Endothelial cell of umbilical vein (primary cell): ENCODE measurements at regions not wholly inside any gene's neighbourhood (a gene's known extent, or its start where the extent isn't known, plus 50 kb on each side); places are given as distances from the start of the nearest gene placed in this dataset.
A peak's percentile ranks its signal among the peaks of the same experiment; 100 is the strongest.

Experiments
- BruUV-seq: library from RNA; stranded (reverse); fragments of 400-500 nt; replicated peaks from 2 replicates; lab custom pipeline; 2021; lab: Mats Ljungman, UMichigan
- CTCF ChIA-PET: fragments of 300-600, 350-600 bp; sonication (Branson Sonifier 250); formaldehyde crosslinking; loops from one replicate; lab custom pipeline; 2021; ENCODE audit warnings: antibody characterized with exemption, inconsistent platforms; lab: Charles Lee
- POLR2A ChIA-PET: fragments of 300-600, 350-600 bp; sonication (Branson Sonifier 250); formaldehyde crosslinking; loops from one replicate; lab custom pipeline; 2021; ENCODE audit warnings: antibody characterized with exemption, inconsistent platforms; lab: Charles Lee
- DNase-seq: peaks from one replicate; pipeline ENCODE4 v3.0.0-alpha.2; 2011; ENCODE audit warnings: low read depth, low spot score
- FAIRE-seq: peaks from 2 replicates; lab custom pipeline; 2011; peaks lifted over from hg19 to GRCh38; lab: Jason Lieb, UNC
- H2AFZ ChIP-seq: 2 replicates; pipeline ENCODE4 v1.6.0; 2012; ENCODE audit warnings: low read depth, low read length, control low read depth, inconsistent platforms
- H3K27ac ChIP-seq: 2 replicates; pipeline ENCODE4 v1.5.1; 2011; ENCODE audit warnings: low read depth, mild to moderate bottlenecking, control low read depth, low read length, moderate library complexity; ENCODE audit not compliant: insufficient read depth
- H3K27me3 ChIP-seq, 2 experiments: 2 replicates each; pipeline versions ENCODE4 v1.6.0 to v1.6.1; 2011; ENCODE audit warnings: low read length in 2 of 2, mixed read lengths in 1 of 2; ENCODE audit not compliant: control insufficient read depth in 2 of 2, insufficient read depth in 2 of 2
- H3K36me3 ChIP-seq, 2 experiments: 2 replicates in 1 of 2; 3 replicates in 1 of 2; pipeline ENCODE4 v1.5.1; 2011; ENCODE audit warnings: low read length in 2 of 2, mild to moderate bottlenecking in 1 of 2, moderate library complexity in 1 of 2; ENCODE audit not compliant: control insufficient read depth in 2 of 2, insufficient read depth in 2 of 2; ENCODE audit errors: extremely low read depth in 1 of 2
- H3K4me1 ChIP-seq: 3 replicates; pipeline ENCODE4 v1.5.1; 2011; ENCODE audit warnings: mild to moderate bottlenecking, low read length; ENCODE audit not compliant: control insufficient read depth, insufficient read depth; ENCODE audit errors: extremely low read depth
- H3K4me2 ChIP-seq: 2 replicates; pipeline ENCODE4 v1.6.1; 2011; ENCODE audit warnings: low read length, control low read depth, mixed read lengths; ENCODE audit not compliant: insufficient read depth
- H3K4me3 ChIP-seq, 3 experiments: fragments of 200-600 bp in 1 of 3; sonication (generic), shearing (Covaris generic) in 1 of 3; replicated peaks in 1 of 3; 2 replicates each; pipeline ENCODE4 v1.5.1; 2011 to 2016; ENCODE audit warnings: control low read depth in 3 of 3, low read length in 3 of 3, mild to moderate bottlenecking in 2 of 3, inconsistent platforms in 1 of 3, low read depth in 1 of 3, moderate library complexity in 1 of 3; ENCODE audit not compliant: insufficient read depth in 1 of 3
- H3K79me2 ChIP-seq: 2 replicates; pipeline ENCODE4 v1.6.0; 2012; ENCODE audit warnings: low read length, inconsistent platforms; ENCODE audit not compliant: control insufficient read depth, insufficient read depth
- H3K9ac ChIP-seq: replicated peaks from 2 replicates; pipeline ENCODE3; 2011; ENCODE audit warnings: low read length, control low read depth; ENCODE audit not compliant: insufficient read depth; ENCODE audit errors: extremely low read depth
- H3K9me1 ChIP-seq: replicated peaks from 3 replicates; pipeline ENCODE4 v1.6.0; 2011; ENCODE audit warnings: mild to moderate bottlenecking, low read length; ENCODE audit not compliant: control insufficient read depth, insufficient read depth; ENCODE audit errors: extremely low read depth
- H3K9me3 ChIP-seq: replicated peaks from 2 replicates; pipeline ENCODE4 v1.5.1; 2012; ENCODE audit warnings: low read length, inconsistent platforms; ENCODE audit not compliant: control insufficient read depth, insufficient read depth
- H4K20me1 ChIP-seq: replicated peaks from 2 replicates; pipeline ENCODE3; 2011; ENCODE audit warnings: mild to moderate bottlenecking, low read length; ENCODE audit not compliant: control insufficient read depth, insufficient read depth; ENCODE audit errors: extremely low read depth
- CTCF ChIP-seq, 2 donors: IDR thresholded peaks; 1 replicate in 1 of 2; 2 replicates in 1 of 2; pipeline ENCODE4 v1.5.1; 2011; ENCODE audit warnings: low read length in 2 of 2, mild to moderate bottlenecking in 2 of 2, moderate library complexity in 2 of 2, control low read depth in 1 of 2, inconsistent platforms in 1 of 2, low read depth in 1 of 2; ENCODE audit not compliant: insufficient read depth in 1 of 2; ENCODE audit errors: extremely low read depth in 1 of 2
- JUN ChIP-seq: IDR thresholded peaks from 2 replicates; pipeline ENCODE4 v1.6.1; 2011; ENCODE audit warnings: borderline replicate concordance, low read depth; ENCODE audit not compliant: insufficient read length, insufficient read depth
- POLR2A ChIP-seq: IDR thresholded peaks from 2 replicates; pipeline ENCODE4 v1.6.1; 2012; ENCODE audit warnings: low read depth, mild to moderate bottlenecking, control low read depth, low read length
- POLR2AphosphoS5 ChIP-seq: IDR thresholded peaks from 2 replicates; pipeline ENCODE4 v1.6.1; 2012; ENCODE audit warnings: low read depth, mild to moderate bottlenecking, control low read depth, low read length, moderate library complexity; ENCODE audit not compliant: insufficient read depth
- dilution Hi-C: fragments of 300-500 bp; cut with MboI; formaldehyde crosslinking; loops from one replicate; pipeline ENCODE4 v1.15.0; 2019; ENCODE audit warnings: low sequenced_read_pairs; ENCODE audit not compliant: extremely low pct_ligation_motif_present
- intact Hi-C: fragments of 100-400 bp; cut with micrococcal nuclease; formaldehyde crosslinking; loops from one replicate; pipeline ENCODE4 v1.10.0; 2022
- TF ChIP-seq, protein P1 (sequence below): IDR thresholded peaks from 2 replicates; pipeline ENCODE4 v1.6.1; 2011; ENCODE audit not compliant: insufficient read depth, insufficient read length

GRCh38 chr14:21825149-21825743, 151.6 kb upstream of the OR4E1 start:
- no peaks in the 10 kb centered on the region for H3K36me3 ChIP-seq
- H3K79me2 ChIP-seq = no peaks in the 10 kb centered on the region
- dilution Hi-C loops = no loop called here
- intact Hi-C loops = no loop called here
- no peak overlapping the region for H2AFZ ChIP-seq
- no peaks in the 10 kb centered on the region for H3K9me3 ChIP-seq
- H3K9ac ChIP-seq = no peak overlapping the region
- ChIA-PET CTCF (interaction anchor here (0.6 to 1.9 kb wide), 17 partner anchors 9 to 154 kb away, joined by 3 to 17 read pairs (median 4); no protein-coding TSS in a partner anchor), POLR2A (no interaction called here)
- H3K9me1 ChIP-seq = no peaks in the 10 kb centered on the region
- DNase-seq (peak; percentile 37), FAIRE-seq (peak; percentile 73)
- peaks cover 8 to 27% of the 10 kb centered on the region in 2 experiments for H3K27me3 ChIP-seq
- no TSS peak for BruUV-seq
- H4K20me1 ChIP-seq = no peaks in the 10 kb centered on the region
- H3K4me1 ChIP-seq = no peaks in the 10 kb centered on the region
- H3K27ac ChIP-seq = no peak overlapping the region
- H3K4me2 ChIP-seq = no peak overlapping the region
- TF ChIP-seq POLR2A (no peak), JUN (no peak), CTCF (IDR thresholded peaks at IDR 0.05; ENCODE audit: extremely low read depth in 1 of 2, insufficient read depth in 1 of 2, low read depth in 1 of 2, low read length in 2 of 2) (peak; percentile 57 to 58), POLR2AphosphoS5 (no peak)
- TF ChIP-seq, protein P1, sequence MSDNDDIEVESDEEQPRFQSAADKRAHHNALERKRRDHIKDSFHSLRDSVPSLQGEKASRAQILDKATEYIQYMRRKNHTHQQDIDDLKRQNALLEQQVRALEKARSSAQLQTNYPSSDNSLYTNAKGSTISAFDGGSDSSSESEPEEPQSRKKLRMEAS = no peak
- no peak overlapping the region for H3K4me3 ChIP-seq
